Common myeloid progenitor, CD34-positive (primary cell): ENCODE measurements at regions not wholly inside any gene's neighbourhood (a gene's known extent, or its start where the extent isn't known, plus 50 kb on each side); places are given as distances from the start of the nearest gene placed in this dataset.

Experiments used
- CTCF ChIA-PET: fragments of 350-600 bp; sonication (Branson Sonifier 250); formaldehyde crosslinking; loops from one replicate; lab custom pipeline; 2021; ENCODE audit warnings: antibody characterized with exemption; lab: Charles Lee
- POLR2A ChIA-PET: fragments of 350-600 bp; sonication (Branson Sonifier 250); formaldehyde crosslinking; loops from one replicate; lab custom pipeline; 2021; ENCODE audit warnings: antibody characterized with exemption; lab: Charles Lee
- DNase-seq, 3 donors: peaks; one replicate each; pipeline versions ENCODE4 v3.0.0 to v3.0.0-alpha.2; 2013
- H3K27ac ChIP-seq, 2 experiments: 1 replicate in 1 of 2; 2 replicates in 1 of 2; pipeline ENCODE4 v1.7.0; 2013; ENCODE audit warnings: inconsistent platforms in 2 of 2, low read length in 2 of 2, mild to moderate bottlenecking in 2 of 2, low read depth in 1 of 2, moderate library complexity in 1 of 2; ENCODE audit not compliant: severe bottlenecking in 2 of 2, insufficient read depth in 1 of 2, poor library complexity in 1 of 2
- H3K27me3 ChIP-seq, 5 experiments: replicated peaks in 2 of 5; 1 replicate in 3 of 5; 2 replicates in 2 of 5; pipeline versions ENCODE4 v1.6.1 to v1.7.0; 2013; ENCODE audit warnings: low read length in 4 of 5, mild to moderate bottlenecking in 2 of 5, moderate library complexity in 2 of 5, inconsistent platforms in 1 of 5; ENCODE audit not compliant: insufficient read depth in 5 of 5, control insufficient read depth in 4 of 5
- H3K36me3 ChIP-seq, 4 experiments: 1 replicate in 2 of 4; 2 replicates in 2 of 4; pipeline versions ENCODE4 v1.6.1 to v1.7.0; 2013; ENCODE audit warnings: low read length in 3 of 4, control low read depth in 1 of 4, mild to moderate bottlenecking in 1 of 4; ENCODE audit not compliant: control insufficient read depth in 4 of 4, insufficient read depth in 4 of 4
- H3K4me1 ChIP-seq, 4 experiments: 1 replicate in 3 of 4; 2 replicates in 1 of 4; pipeline versions ENCODE4 v1.6.1 to v1.7.1; 2013; ENCODE audit warnings: low read length in 3 of 4, mild to moderate bottlenecking in 3 of 4, control low read depth in 1 of 4, inconsistent platforms in 1 of 4, moderate library complexity in 1 of 4; ENCODE audit not compliant: control insufficient read depth in 4 of 4, insufficient read depth in 4 of 4; ENCODE audit errors: control extremely low read depth in 1 of 4
- H3K4me3 ChIP-seq, 7 experiments: 1 replicate in 4 of 7; 2 replicates in 3 of 7; pipeline versions ENCODE4 v1.5.1 to v1.7.0; 2013; ENCODE audit warnings: mild to moderate bottlenecking in 7 of 7, low read length in 6 of 7, moderate library complexity in 6 of 7, inconsistent platforms in 2 of 7, low read depth in 2 of 7, control low read depth in 1 of 7; ENCODE audit not compliant: insufficient read depth in 4 of 7, control insufficient read depth in 1 of 7; ENCODE audit errors: extremely low read depth in 1 of 7
- H3K9me3 ChIP-seq, 5 experiments: 1 replicate in 4 of 5; 2 replicates in 1 of 5; pipeline versions ENCODE4 v1.6.1 to v1.7.1; 2013; ENCODE audit warnings: low read length in 4 of 5, mild to moderate bottlenecking in 2 of 5, inconsistent platforms in 1 of 5, low read depth in 1 of 5, moderate library complexity in 1 of 5; ENCODE audit not compliant: control insufficient read depth in 4 of 5, insufficient read depth in 2 of 5; ENCODE audit errors: control extremely low read depth in 1 of 5
- WGBS: methylation state at CpG from one replicate; pipeline ENCODE4 v1.1.5; 2013; ENCODE audit not compliant: insufficient coverage; 5-methylcytosine and 5-hydroxymethylcytosine counted together

- H3K27ac ChIP-seq, result no peak overlapping the region
- H3K4me1 ChIP-seq, result peaks cover 0 to 20% (median 3%) of the 10 kb centered on the region in 4 experiments
- DNase-seq, result no peak
- H3K27me3 ChIP-seq, result no peaks in the 10 kb centered on the region
- no peaks in the 10 kb centered on the region for H3K9me3 ChIP-seq
- ChIA-PET CTCF (interaction anchor here (1.2 kb wide), 1 partner anchor 33 kb away, joined by 3 read pairs; no protein-coding TSS in a partner anchor), POLR2A (no interaction called here)
- 98% methylated on average over 3 of the region's 4 CpGs for WGBS
- H3K4me3 ChIP-seq, result no peak overlapping the region
- H3K36me3 ChIP-seq, result no peaks in the 10 kb centered on the region
These were observed 99.2 kb downstream of the PSMG1 start for GRCh38 chr21:39084073-39084472.

DNA sequence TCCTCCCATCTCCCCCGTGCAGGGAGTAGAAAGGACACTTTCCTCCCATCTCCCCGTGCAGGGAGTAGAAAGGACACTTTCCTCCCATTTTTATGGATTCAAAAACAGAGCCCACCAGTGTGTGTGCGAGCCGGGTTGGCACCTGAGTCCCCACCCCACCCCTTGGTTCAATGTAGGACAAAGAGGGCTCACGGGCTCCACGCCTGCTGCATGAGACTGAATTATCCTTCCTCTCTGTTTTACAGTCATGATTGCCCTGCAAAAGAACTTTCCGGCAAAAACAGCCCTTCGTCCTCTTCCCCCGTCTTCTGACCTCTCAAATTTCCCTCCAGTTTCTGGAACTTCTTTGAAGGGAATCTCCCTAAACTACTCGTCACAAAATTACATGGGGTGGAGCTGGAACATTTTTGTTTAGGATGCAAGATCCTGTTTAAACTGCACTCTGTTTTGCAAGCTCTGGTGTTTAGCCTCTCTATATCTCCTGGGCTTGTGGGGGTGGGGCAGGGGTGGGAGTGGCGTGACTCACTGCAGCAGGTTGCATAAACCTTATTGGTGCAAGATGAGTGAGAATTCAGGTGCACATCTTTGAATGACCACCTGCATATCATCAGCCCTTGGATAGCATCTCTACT is 99.8 kb downstream of the PSMG1 start:
- WGBS, result 100% methylated on average over 9 of the region's 11 CpGs
- no peak overlapping the region for H3K27ac ChIP-seq
- H3K27me3 ChIP-seq, result no peaks in the 10 kb centered on the region
- DNase-seq, result no peak
- peaks cover 0 to 20% (median 3%) of the 10 kb centered on the region in 4 experiments for H3K4me1 ChIP-seq
- ChIA-PET POLR2A (no interaction called here), CTCF (no interaction called here)
- no peak overlapping the region for H3K4me3 ChIP-seq
- no peaks in the 10 kb centered on the region for H3K9me3 ChIP-seq
- no peaks in the 10 kb centered on the region for H3K36me3 ChIP-seq

DNA sequence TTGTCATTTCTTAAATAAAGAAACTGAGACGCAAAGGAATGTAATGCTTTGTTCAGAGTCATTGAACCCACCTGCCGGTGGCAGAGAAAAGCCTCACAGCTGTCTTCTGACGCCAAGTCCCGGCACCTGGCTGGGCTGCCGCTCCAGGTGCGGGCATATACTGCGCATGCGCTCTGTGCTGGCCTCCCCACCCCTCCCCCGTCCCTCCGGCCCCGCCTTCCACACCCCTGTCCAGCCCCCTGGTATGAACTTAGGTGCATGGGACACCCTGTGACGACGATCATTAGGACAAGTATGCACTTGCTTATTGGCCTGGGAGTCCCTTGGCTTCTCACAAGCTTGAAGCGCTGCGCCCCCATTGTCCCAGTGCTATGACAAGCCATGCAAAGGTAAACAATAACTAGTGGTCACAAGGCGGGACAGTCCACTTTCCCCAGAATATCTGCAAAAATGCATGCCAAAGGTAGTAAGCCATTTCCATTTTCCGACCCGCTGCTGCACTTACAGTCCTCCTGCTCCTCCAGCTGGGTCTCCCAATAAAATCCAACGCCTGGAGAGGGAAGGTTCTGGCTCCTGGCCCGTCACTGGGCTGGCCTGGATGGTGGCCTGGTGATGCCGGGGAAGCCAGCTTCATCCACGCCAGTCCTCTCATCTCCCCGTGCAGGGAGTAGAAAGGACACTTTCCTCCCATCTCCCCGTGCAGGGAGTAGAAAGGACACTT is 100.4 kb downstream of the PSMG1 start:
- WGBS, result 96% methylated on average over 16 of the region's 24 CpGs
- H3K27ac ChIP-seq, result no peak overlapping the region
- H3K27me3 ChIP-seq, result no peaks in the 10 kb centered on the region
- peaks cover 0 to 20% (median 3%) of the 10 kb centered on the region in 4 experiments for H3K4me1 ChIP-seq
- no peaks in the 10 kb centered on the region for H3K9me3 ChIP-seq
- no peak for DNase-seq
- no peak overlapping the region for H3K4me3 ChIP-seq
- H3K36me3 ChIP-seq, result no peaks in the 10 kb centered on the region
- ChIA-PET POLR2A (no interaction called here), CTCF (no interaction called here)

- ChIA-PET CTCF (no interaction called here), POLR2A (no interaction called here)
- H3K9me3 ChIP-seq, result peaks cover 0 to 2% (median 0%) of the 10 kb centered on the region in 5 experiments
- no peak overlapping the region for H3K27ac ChIP-seq
- 100% methylated on average over 3 of the region's 5 CpGs for WGBS
- H3K27me3 ChIP-seq, result no peaks in the 10 kb centered on the region
- no peak overlapping the region for H3K4me3 ChIP-seq
- DNase-seq, result no peak
- peaks cover 0 to 20% (median 3%) of the 10 kb centered on the region in 4 experiments for H3K4me1 ChIP-seq
- H3K36me3 ChIP-seq, result no peaks in the 10 kb centered on the region
These were observed 102.9 kb downstream of the PSMG1 start for GRCh38 chr21:39080366-39080765.

- no peaks in the 10 kb centered on the region for H3K27me3 ChIP-seq
- H3K9me3 ChIP-seq, result peaks cover 0 to 5% (median 2%) of the 10 kb centered on the region in 5 experiments
- ChIA-PET CTCF (no interaction called here), POLR2A (no interaction called here)
- WGBS, result 89% methylated on average over 10 of the region's 15 CpGs
- peak in 2 of 3 donors; percentile 57 to 58 for DNase-seq
- no peaks in the 10 kb centered on the region for H3K36me3 ChIP-seq
- peaks cover 0 to 14% (median 2%) of the 10 kb centered on the region in 4 experiments for H3K4me1 ChIP-seq
- no peak overlapping the region for H3K27ac ChIP-seq
- no peak overlapping the region for H3K4me3 ChIP-seq
These were observed 103.6 kb downstream of the PSMG1 start for GRCh38 chr21:39079617-39080016.

- no peak overlapping the region for H3K27ac ChIP-seq
- no peak for DNase-seq
- no peaks in the 10 kb centered on the region for H3K36me3 ChIP-seq
- POLR2A ChIA-PET, result no interaction called here
- no peaks in the 10 kb centered on the region for H3K27me3 ChIP-seq
- peaks cover 0 to 9% (median 4%) of the 10 kb centered on the region in 5 experiments for H3K9me3 ChIP-seq
- CTCF ChIA-PET, result interaction anchor here (1.0 kb wide), 1 partner anchor 14 kb away, joined by 3 read pairs; no protein-coding TSS in a partner anchor
- H3K4me1 ChIP-seq, result peaks cover 0 to 6% (median 1%) of the 10 kb centered on the region in 4 experiments
- WGBS, result 100% methylated on average over 1 of the region's 5 CpGs
- no peak overlapping the region for H3K4me3 ChIP-seq
These were observed 104.8 kb downstream of the PSMG1 start for GRCh38 chr21:39078322-39079065.
